Activated CD4-positive, alpha-beta T cell treated with anti-CD3 and anti-CD28 coated beads for 48 hours (primary cell): ENCODE measurements at regions not wholly inside any gene's neighbourhood (a gene's known extent, or its start where the extent isn't known, plus 50 kb on each side); places are given as distances from the start of the nearest gene placed in this dataset.
"Not testable (repeated sequence)": the region's sequence is repeated elsewhere in the genome, so short reads cannot be mapped to it uniquely, and the experiment has no call there.

Experiments
- DNase-seq: peaks from one replicate; pipeline ENCODE4 v3.0.0-alpha.2; 2020

- no peak for DNase-seq
Observed at GRCh38 chr20:50331469-50332363, 141.1 kb downstream of the CEBPB start.

GRCh38 chr20:50332491-50332980 lies 141.9 kb downstream of the CEBPB start:
- DNase-seq, result no peak

GRCh38 chr20:50333131-50333670 lies 142.6 kb downstream of the CEBPB start:
- DNase-seq, result no peak

GRCh38 chr20:50333812-50334211 lies 143.2 kb downstream of the CEBPB start:
- DNase-seq, result no peak

- not testable (repeated sequence) for DNase-seq
Observed at GRCh38 chr20:50334512-50334911, 143.9 kb downstream of the CEBPB start.

- peak; percentile 38 for DNase-seq
Observed at GRCh38 chr20:50335105-50335504, 144.5 kb downstream of the CEBPB start.

GRCh38 chr20:50335866-50336265 lies 145.2 kb downstream of the CEBPB start:
- DNase-seq, result no peak

- DNase-seq, result no peak
Observed at GRCh38 chr20:50336661-50337060, 146.0 kb downstream of the CEBPB start.

GRCh38 chr20:50337521-50338466 lies 147.2 kb downstream of the CEBPB start:
- DNase-seq, result no peak

GRCh38 chr20:50338479-50339391 lies 148.1 kb downstream of the CEBPB start:
- peak; percentile 87 for DNase-seq

- DNase-seq, result peak; percentile 63
Observed at GRCh38 chr20:50339466-50339901, 148.9 kb downstream of the CEBPB start.

- DNase-seq, result no peak
Observed at GRCh38 chr20:50340541-50340940, 149.9 kb downstream of the CEBPB start.

- no peak for DNase-seq
Observed at GRCh38 chr20:50341050-50341449, 150.4 kb downstream of the CEBPB start.

GRCh38 chr20:50341880-50342637 lies 151.4 kb downstream of the CEBPB start:
- DNase-seq, result no peak

- no peak for DNase-seq
Observed at GRCh38 chr20:50342638-50343102, 152.0 kb downstream of the CEBPB start.

GRCh38 chr20:50343125-50343489 lies 152.5 kb downstream of the CEBPB start:
- DNase-seq, result no peak

- no peak for DNase-seq
Observed at GRCh38 chr20:50343490-50344179, 153.0 kb downstream of the CEBPB start.

- DNase-seq, result no peak
Observed at GRCh38 chr20:50344232-50345071, 153.8 kb downstream of the CEBPB start.

- DNase-seq, result no peak
Observed at GRCh38 chr20:50345712-50346373, 155.2 kb downstream of the CEBPB start.
